WTC11 (cell line): ENCODE measurements at regions not wholly inside any gene's neighbourhood (a gene's known extent, or its start where the extent isn't known, plus 50 kb on each side); places are given as distances from the start of the nearest gene placed in this dataset.

Experiments used
- ARID4B ChIP-seq: sonication (generic); formaldehyde crosslinking; IDR thresholded peaks from 2 replicates; pipeline ENCODE4 v1.8.0; 2023; ENCODE audit warnings: missing genetic modification reagents, mild to moderate bottlenecking, borderline replicate concordance
- ATF6 ChIP-seq: sonication (generic); formaldehyde crosslinking; IDR thresholded peaks from 2 replicates; pipeline ENCODE4 v1.8.1; 2023; ENCODE audit warnings: mild to moderate bottlenecking, missing genetic modification reagents
- CTCF ChIP-seq: fragments of 200-600 bp; IDR thresholded peaks from 2 replicates; pipeline ENCODE4 v1.8.0; 2022; ENCODE audit warnings: antibody characterized with exemption
- MAX ChIP-seq: sonication (generic); formaldehyde crosslinking; IDR thresholded peaks from 2 replicates; pipeline ENCODE4 v1.8.0; 2022; ENCODE audit warnings: mild to moderate bottlenecking, missing genetic modification reagents
- NR3C1 ChIP-seq: sonication (generic); formaldehyde crosslinking; conservative IDR thresholded peaks from 2 replicates; pipeline ENCODE4 v1.8.1; 2023; ENCODE audit warnings: low read depth, mild to moderate bottlenecking, missing genetic modification reagents
- STAT6 ChIP-seq: sonication (generic); formaldehyde crosslinking; conservative IDR thresholded peaks from 2 replicates; pipeline ENCODE4 v1.8.1; 2023; ENCODE audit warnings: mild to moderate bottlenecking, low read depth, missing genetic modification reagents, moderate library complexity

GRCh38 chr5:74386571-74387334 lies 253.8 kb downstream of the ENC1 start:
- TF ChIP-seq CTCF = no peak
- TF ChIP-seq ARID4B = no peak
- no peak for TF ChIP-seq ATF6
- TF ChIP-seq NR3C1 (CRISPR knock-in tag) = no peak
- TF ChIP-seq STAT6 = no peak
- TF ChIP-seq MAX = no peak
